ENCODE measurements at regions not wholly inside any gene's neighbourhood (a gene's known extent, or its start where the extent isn't known, plus 50 kb on each side); places are given as distances from the start of the nearest gene placed in this dataset.

- no peak for FAIRE-seq
These were observed 202.1 kb downstream of the NXPE2 start for GRCh38 chr11:114880442-114880841.

GRCh38 chr11:114883472-114883871 lies 205.1 kb downstream of the NXPE2 start:
- no peak for FAIRE-seq

GRCh38 chr11:114886644-114887265 lies 208.4 kb downstream of the NXPE2 start:
- no peak for FAIRE-seq

- no peak for FAIRE-seq
These were observed 211.3 kb downstream of the NXPE2 start for GRCh38 chr11:114889594-114890011.

DNA sequence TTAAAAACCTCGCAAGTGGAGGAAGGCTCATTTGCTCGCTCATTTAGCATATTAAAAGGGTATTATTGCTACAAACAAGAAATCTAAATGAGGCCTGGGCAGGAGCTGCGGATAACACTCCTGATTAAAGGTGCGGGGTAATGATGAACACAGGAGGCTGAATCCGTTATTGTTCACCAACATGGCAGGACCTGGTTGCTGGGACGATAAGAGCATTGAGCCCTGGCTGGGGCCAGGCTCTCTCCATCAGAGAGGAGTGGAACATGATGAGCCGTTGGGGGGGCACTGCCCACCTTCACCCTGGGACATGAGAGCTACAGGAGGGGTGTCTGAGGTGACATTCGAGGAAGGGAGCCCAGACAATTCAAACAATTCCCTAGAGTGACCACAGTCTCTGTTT lies 211.7 kb downstream of the NXPE2 start:
- FAIRE-seq = no peak

GRCh38 chr11:114891911-114892310 lies 213.6 kb downstream of the NXPE2 start:
- no peak for FAIRE-seq

- FAIRE-seq = no peak
These were observed 214.3 kb downstream of the NXPE2 start for GRCh38 chr11:114892381-114893197.

GRCh38 chr11:114893329-114893728 lies 215.0 kb downstream of the NXPE2 start:
- FAIRE-seq = no peak

- no peak for FAIRE-seq
These were observed 218.3 kb downstream of the NXPE2 start for GRCh38 chr11:114896594-114896993.

DNA sequence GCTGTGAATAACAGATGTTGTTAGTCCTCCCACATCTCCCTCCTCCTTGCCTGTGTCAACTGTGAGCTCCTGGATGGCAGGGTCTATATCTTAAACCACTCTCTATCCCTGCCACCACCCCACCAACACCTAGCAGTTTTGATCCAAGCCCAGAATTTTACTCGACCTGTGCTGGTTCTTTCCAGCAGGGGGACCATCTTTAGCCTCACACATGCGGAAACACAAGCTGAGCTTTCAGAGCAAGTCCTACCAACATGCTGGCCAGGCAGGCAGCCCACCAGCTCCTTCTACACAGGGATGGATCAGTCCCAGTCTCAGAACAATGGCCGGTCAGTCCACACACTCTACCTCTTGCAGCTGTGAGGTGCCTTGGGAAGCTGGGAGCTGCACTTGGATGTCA lies 231.5 kb downstream of the NXPE2 start:
- FAIRE-seq = no peak

- no peak for FAIRE-seq
These were observed 234.5 kb downstream of the NXPE2 start for GRCh38 chr11:114912826-114913225.

DNA sequence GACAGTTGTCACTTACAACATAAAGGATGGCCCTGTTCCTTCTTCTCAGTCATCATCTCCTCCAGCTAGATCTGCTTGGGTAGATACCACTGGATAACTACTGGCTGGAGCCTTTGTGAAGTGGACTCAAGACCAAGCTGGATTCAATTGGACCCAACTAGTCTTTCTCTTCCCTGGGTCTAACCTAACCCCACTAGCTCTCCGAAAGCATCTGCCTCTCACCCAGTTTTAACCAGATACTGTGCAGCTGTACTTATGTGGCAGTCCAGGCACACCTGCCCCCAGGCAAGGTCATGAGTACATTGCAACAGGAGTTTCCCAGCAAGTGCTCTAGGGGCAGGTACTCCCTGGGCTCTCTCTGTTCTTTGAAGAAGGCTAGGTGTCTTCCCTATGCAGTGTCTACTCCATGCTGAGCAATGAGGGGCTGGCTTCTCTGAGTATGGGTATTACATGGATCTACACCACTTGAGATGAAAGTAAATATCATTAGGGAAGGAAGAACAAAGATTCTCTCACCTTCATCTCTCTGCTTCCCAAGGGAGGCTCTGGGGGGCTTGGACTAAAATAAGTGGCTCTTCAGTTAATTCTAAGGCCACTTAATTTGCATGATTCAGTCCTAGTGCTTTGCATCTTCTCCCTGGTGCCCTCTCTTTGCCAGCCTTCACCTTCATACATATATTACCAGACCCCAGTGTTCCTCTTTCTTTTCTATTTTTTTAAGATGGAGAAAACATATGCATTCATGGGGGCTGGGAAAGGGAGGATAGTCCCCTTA lies 236.1 kb downstream of the NXPE2 start:
- no peak for FAIRE-seq

DNA sequence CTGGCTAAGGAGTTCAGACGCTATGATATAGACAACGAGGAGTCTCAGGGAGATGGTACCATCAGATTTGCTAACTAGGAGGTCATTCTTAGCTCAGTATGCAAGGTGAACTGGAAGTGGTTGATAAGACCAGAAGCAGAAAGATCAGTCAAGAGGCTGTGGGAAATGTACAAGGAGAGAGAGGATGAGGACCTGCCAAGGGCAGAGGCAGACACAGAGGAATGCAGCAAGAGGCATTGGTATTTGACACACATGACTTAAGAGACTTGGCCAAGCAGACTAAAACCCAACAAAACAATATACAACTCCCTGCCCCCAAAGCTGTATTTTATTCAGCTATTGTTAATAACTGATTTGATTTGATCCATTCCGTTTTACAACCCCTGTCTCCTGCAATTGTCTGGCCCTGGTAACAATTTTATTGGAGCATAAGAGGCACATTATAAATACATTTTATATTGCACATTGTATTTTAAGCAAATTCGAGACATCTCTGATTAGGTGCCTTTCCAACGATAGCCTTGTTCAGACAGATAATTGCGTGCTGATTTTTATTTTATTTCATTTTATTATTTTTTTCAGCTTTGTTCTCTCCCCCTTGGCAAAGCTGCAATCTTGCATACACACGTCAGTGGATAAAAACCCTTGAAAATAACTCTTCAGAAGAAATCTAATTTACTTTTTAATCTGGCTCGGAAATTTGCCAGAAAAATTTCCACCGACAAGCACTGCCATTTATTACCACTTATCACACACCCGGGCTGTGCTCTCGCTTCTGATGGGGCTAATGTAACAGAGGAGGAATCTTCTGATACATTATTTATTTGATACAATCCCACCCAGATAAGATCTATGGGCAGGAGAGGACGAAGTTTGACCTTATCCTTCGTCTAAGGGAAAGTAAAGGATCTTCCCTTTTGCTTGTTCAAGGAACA lies 237.8 kb downstream of the NXPE2 start:
- FAIRE-seq = no peak

DNA sequence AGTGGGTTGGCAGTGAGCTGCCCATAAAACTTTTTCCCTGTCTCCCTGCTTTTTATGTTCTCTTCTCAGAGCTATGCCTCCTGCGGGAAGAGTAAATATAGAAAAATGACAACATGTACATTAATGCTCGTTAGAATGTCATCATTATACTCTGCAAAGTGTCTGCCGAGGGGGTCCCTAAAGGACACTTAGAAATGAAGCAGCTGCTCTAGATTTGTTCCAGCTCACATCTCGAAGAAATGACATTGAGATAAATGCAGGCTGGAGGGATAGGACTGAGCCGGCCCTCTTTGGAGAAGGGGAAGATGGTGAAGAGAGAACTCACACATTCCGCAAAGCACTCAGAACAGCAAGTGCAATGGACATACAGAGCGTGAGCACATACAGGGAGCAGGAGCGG lies 240.0 kb downstream of the NXPE2 start:
- no peak for FAIRE-seq

DNA sequence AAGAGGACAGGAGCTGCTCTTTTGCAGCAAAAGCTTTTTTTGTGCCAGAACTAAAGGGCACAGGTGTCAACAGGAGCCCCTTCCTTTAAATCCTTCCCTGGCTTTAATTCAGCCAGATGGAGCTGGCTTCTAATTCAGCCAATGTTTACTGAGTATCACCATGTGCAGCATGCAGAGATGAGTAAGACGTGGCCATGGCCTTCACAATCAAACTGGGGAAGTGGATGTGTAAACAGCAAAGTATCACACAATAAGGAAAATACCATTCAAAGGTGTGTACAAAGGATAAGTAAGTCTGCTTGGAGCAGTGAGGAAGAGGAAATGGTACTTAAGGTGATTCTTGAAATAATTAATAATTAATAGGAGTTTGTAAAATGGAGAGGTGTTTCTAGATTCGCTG lies 243.4 kb downstream of the NXPE2 start:
- FAIRE-seq = no peak

GRCh38 chr11:114924042-114924441 lies 245.7 kb downstream of the NXPE2 start:
- no peak for FAIRE-seq

DNA sequence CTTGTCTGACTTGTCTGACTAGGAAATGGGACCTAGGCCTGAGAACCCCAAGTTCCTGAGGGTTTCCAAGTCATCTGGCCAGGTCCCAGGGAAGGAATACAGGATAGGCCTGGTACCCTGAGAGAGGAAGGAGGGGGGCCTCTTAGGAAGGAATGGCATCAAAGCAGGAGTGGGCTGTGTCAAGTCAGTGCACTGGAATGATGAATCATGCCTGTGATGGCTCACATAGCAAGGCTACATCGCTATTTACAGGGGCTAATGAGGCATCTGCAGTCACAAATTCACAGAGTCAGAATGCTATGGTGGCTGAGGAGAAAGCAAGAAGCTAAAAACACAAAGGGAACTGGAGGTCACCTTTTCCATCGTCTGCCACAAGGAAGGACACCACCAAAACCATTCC lies 247.3 kb downstream of the NXPE2 start:
- no peak for FAIRE-seq

GRCh38 chr11:114928260-114928870 lies 250.0 kb downstream of the NXPE2 start:
- FAIRE-seq = no peak

DNA sequence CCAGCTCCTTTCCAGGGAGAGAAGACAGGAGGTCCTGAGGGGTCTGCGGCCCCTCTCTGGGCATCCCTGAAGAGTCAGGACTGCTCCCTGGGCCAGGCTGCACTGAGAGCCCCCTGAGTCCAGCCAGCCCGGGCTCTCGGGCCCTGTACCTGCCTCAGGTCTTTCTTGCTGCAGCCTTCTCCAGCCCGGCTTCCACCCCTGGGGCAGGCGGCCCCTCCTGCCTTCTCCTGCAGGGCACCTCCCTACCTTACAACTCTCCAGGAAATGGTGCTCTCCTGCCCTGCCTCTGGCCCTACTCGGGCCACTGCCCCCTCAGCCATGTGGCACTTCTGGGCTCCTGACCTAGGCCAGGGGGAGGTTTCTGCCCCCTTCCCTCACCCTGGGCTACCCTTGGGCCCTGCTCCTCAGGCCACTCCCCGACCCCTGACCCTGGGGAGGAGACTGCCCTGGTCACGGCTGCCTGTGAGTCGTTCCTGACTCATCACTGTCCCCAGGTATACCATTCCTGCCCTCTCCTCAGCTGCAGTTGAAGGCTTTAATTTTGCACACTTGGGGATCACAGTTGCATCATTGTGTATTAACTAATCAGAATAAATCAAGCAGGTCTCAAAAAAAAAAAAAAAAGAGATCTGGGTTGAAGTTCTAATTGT lies 251.1 kb downstream of the NXPE2 start:
- no peak for FAIRE-seq

DNA sequence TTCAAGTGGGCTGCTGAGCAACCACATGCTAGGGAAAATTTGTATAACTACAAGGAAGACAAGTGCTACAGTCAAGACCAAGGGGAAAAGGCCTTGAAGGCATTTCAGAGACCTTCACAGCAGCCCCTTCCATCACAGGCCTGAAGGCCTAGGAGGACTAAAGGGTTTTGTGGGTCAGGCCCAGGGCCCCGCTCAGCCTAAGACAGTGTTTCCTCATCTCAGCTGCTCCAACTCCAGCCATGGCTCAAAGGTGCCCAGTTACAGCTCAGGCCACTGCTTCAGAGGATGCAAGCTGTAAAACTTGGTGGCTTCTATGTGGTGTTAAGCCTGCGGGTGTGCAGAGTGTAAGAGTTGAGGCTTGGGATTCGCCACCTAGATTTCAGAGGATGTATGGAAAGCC lies 260.5 kb downstream of the NXPE2 start:
- no peak for FAIRE-seq

GRCh38 chr11:114942207-114942606 lies 263.9 kb downstream of the NXPE2 start:
- no peak for FAIRE-seq

Measured in G401.6 (cell line).